GM23338 (cell line): ENCODE measurements at regions not wholly inside any gene's neighbourhood (a gene's known extent, or its start where the extent isn't known, plus 50 kb on each side); places are given as distances from the start of the nearest gene placed in this dataset.

ENCODE experiments used
- ATAC-seq: fragments of 200-7000 bp; cut with Tn5 transposase; 3 replicates; pipeline ENCODE4 v1.9.1; 2020
- DNase-seq: peaks from one replicate; pipeline ENCODE4 v3.0.0-alpha.2; 2015; ENCODE audit warnings: low spot score
- H2AFZ ChIP-seq: fragments of 200-600 bp; sonication (generic); 2 replicates; pipeline ENCODE4 v1.8.0; 2016; ENCODE audit warnings: antibody characterized with exemption, mild to moderate bottlenecking, moderate library complexity
- H3F3A ChIP-seq: fragments of 200-600 bp; sonication (generic); replicated peaks from 2 replicates; pipeline ENCODE4 v1.8.0; 2017; ENCODE audit warnings: antibody characterized with exemption, mixed run types, low read depth
- H3K27ac ChIP-seq: fragments of 200-600 bp; sonication (generic); 2 replicates; pipeline ENCODE4 v1.6.1; 2016; ENCODE audit warnings: low read depth
- H3K27me3 ChIP-seq: fragments of 200-600 bp; sonication (generic); 2 replicates; pipeline ENCODE4 v1.8.0; 2016; ENCODE audit warnings: mild to moderate bottlenecking, mixed run types, moderate library complexity; ENCODE audit not compliant: insufficient read depth
- H3K36me3 ChIP-seq: fragments of 200-600 bp; sonication (generic); 2 replicates; pipeline ENCODE4 v1.8.0; 2016; ENCODE audit warnings: mild to moderate bottlenecking; ENCODE audit not compliant: insufficient read depth
- H3K4me1 ChIP-seq: fragments of 200-600 bp; sonication (generic); 2 replicates; pipeline ENCODE4 v1.8.0; 2016; ENCODE audit warnings: mild to moderate bottlenecking, moderate library complexity; ENCODE audit not compliant: insufficient read depth
- H3K4me2 ChIP-seq: fragments of 200-600 bp; sonication (generic); 2 replicates; pipeline ENCODE4 v1.7.1; 2017; ENCODE audit warnings: mixed run types
- H3K4me3 ChIP-seq: fragments of 200-600 bp; sonication (generic); 2 replicates; pipeline ENCODE4 v1.6.1; 2016; ENCODE audit warnings: mixed run types
- H3K79me2 ChIP-seq: fragments of 200-600 bp; sonication (generic); replicated peaks from 2 replicates; pipeline ENCODE4 v1.8.0; 2017; ENCODE audit warnings: mild to moderate bottlenecking; ENCODE audit not compliant: insufficient read depth
- H3K9me2 ChIP-seq: fragments of 200-600 bp; sonication (generic); 2 replicates; pipeline ENCODE4 v1.8.0; 2017; ENCODE audit not compliant: insufficient read depth
- H4K20me1 ChIP-seq: fragments of 200-600 bp; sonication (generic); replicated peaks from 2 replicates; pipeline ENCODE4 v1.8.0; 2017; ENCODE audit warnings: mild to moderate bottlenecking; ENCODE audit not compliant: insufficient read depth
- H3K27ac Mint-ChIP-seq: 2 replicates; pipeline ENCODE4 v1.8.0; 2020; ENCODE audit warnings: inconsistent platforms, mild to moderate bottlenecking, moderate library complexity, mixed read lengths
- H3K27me3 Mint-ChIP-seq: 3 replicates; pipeline ENCODE4 v1.8.0; 2022; ENCODE audit warnings: low read depth, mild to moderate bottlenecking, moderate library complexity, mixed read lengths, inconsistent platforms; ENCODE audit not compliant: insufficient read depth, poor library complexity
- H3K36me3 Mint-ChIP-seq: 3 replicates; pipeline ENCODE4 v1.8.0; 2021; ENCODE audit warnings: low read depth, mild to moderate bottlenecking, inconsistent platforms, moderate library complexity, mixed read lengths
- H3K4me1 Mint-ChIP-seq: 3 replicates; pipeline ENCODE4 v1.8.0; 2020; ENCODE audit warnings: mild to moderate bottlenecking, inconsistent platforms, mixed read lengths
- H3K4me3 Mint-ChIP-seq: 3 replicates; pipeline ENCODE4 v1.8.0; 2021; ENCODE audit warnings: moderate library complexity, mild to moderate bottlenecking, inconsistent platforms, mixed read lengths
- H3K9me3 Mint-ChIP-seq: 3 replicates; pipeline ENCODE4 v1.8.0; 2020; ENCODE audit warnings: moderate library complexity, mild to moderate bottlenecking, inconsistent platforms, mixed read lengths
- CREB1 ChIP-seq: fragments of 250-450 bp; sonication (Bioruptor Pico); IDR thresholded peaks from 2 replicates; pipeline ENCODE4 v1.5.0; 2020; ENCODE audit warnings: low read depth, mild to moderate bottlenecking, moderate library complexity
- CTCF ChIP-seq, 2 experiments: fragments of 200-600 bp in 1 of 2; sonication (generic) in 1 of 2; conservative IDR thresholded peaks; 2 replicates each; pipeline versions ENCODE4 v1.5.1 to v1.6.1; 2016 to 2017; ENCODE audit warnings: antibody characterized with exemption in 2 of 2, low read depth in 2 of 2, mild to moderate bottlenecking in 2 of 2, moderate library complexity in 1 of 2
- ETS1 ChIP-seq: IDR thresholded peaks from 2 replicates; pipeline ENCODE4 v1.6.1; 2016; ENCODE audit warnings: antibody characterized with exemption
- EZH2 ChIP-seq: fragments of 200-600 bp; sonication (generic); IDR thresholded peaks from one replicate; pipeline ENCODE4 v1.8.0; 2017; ENCODE audit warnings: antibody characterized with exemption, mild to moderate bottlenecking, low read depth; ENCODE audit not compliant: unreplicated experiment
- EZH2phosphoT487 ChIP-seq: fragments of 200-600 bp; sonication (generic); IDR thresholded peaks from one replicate; pipeline ENCODE4 v1.8.1; 2018; ENCODE audit warnings: antibody characterized with exemption; ENCODE audit not compliant: unreplicated experiment
- JUNB ChIP-seq: IDR thresholded peaks from one replicate; pipeline ENCODE4 v1.6.1; 2016; ENCODE audit warnings: antibody characterized with exemption; ENCODE audit not compliant: unreplicated experiment
- NANOG ChIP-seq: IDR thresholded peaks from 2 replicates; pipeline ENCODE4 v1.6.1; 2016; ENCODE audit warnings: antibody characterized with exemption, borderline replicate concordance
- POLR2AphosphoS5 ChIP-seq: IDR thresholded peaks from 2 replicates; pipeline ENCODE4 v1.6.1; 2016; ENCODE audit warnings: antibody characterized with exemption, low read depth
- REST ChIP-seq: IDR thresholded peaks from one replicate; pipeline ENCODE4 v1.6.1; 2018; ENCODE audit warnings: antibody characterized with exemption; ENCODE audit not compliant: unreplicated experiment
- STAT1 ChIP-seq: IDR thresholded peaks from one replicate; pipeline ENCODE4 v1.6.1; 2016; ENCODE audit warnings: antibody characterized with exemption; ENCODE audit not compliant: unreplicated experiment
- ZNF114 ChIP-seq: fragments of 250-450 bp; sonication (Bioruptor Pico); IDR thresholded peaks from 2 replicates; pipeline ENCODE4 v1.5.0; 2020; ENCODE audit warnings: mild to moderate bottlenecking, moderate library complexity
- ZNF331 ChIP-seq: fragments of 250-450 bp; sonication (Bioruptor Pico); IDR thresholded peaks from 2 replicates; pipeline ENCODE4 v1.5.0; 2020; ENCODE audit warnings: low read depth, mild to moderate bottlenecking, moderate library complexity
- ZNF462 ChIP-seq: fragments of 250-450 bp; sonication (Bioruptor Pico); IDR thresholded peaks from 2 replicates; pipeline ENCODE4 v1.5.0; 2020; ENCODE audit warnings: mild to moderate bottlenecking, moderate library complexity

GRCh38 chrX:73366696-73367095, 80.2 kb upstream of the CDX4 start:
- no peak overlapping the region for H3K27ac Mint-ChIP-seq
- Histone ChIP-seq H3F3A (no peaks in the 10 kb centered on the region), H4K20me1 (no peaks in the 10 kb centered on the region), H3K27me3 (no peaks in the 10 kb centered on the region), H3K4me3 (no peak overlapping the region), H3K79me2 (no peaks in the 10 kb centered on the region), H2AFZ (no peak overlapping the region), H3K9me2 (no peaks in the 10 kb centered on the region), H3K27ac (no peak overlapping the region), H3K36me3 (no peaks in the 10 kb centered on the region), H3K4me2 (no peak overlapping the region), H3K4me1 (no peaks in the 10 kb centered on the region)
- ATAC-seq (no peak), DNase-seq (no peak)
- no peak overlapping the region for H3K4me3 Mint-ChIP-seq
- H3K4me1 Mint-ChIP-seq = no peaks in the 10 kb centered on the region
- TF ChIP-seq ZNF331 (no peak), POLR2AphosphoS5 (no peak), ZNF114 (CRISPR knock-in tag) (no peak), EZH2phosphoT487 (no peak), JUNB (no peak), ETS1 (no peak), CTCF (conservative IDR thresholded peaks at IDR 0.05; ENCODE audit: low read depth in 2 of 2) (no peak), REST (no peak), STAT1 (no peak), NANOG (no peak), ZNF462 (no peak), EZH2 (no peak), CREB1 (CRISPR knock-in tag) (no peak)
- H3K27me3 Mint-ChIP-seq = no peaks in the 10 kb centered on the region
- H3K9me3 Mint-ChIP-seq = no peaks in the 10 kb centered on the region
- no peaks in the 10 kb centered on the region for H3K36me3 Mint-ChIP-seq
